ENCODE measurements at regions not wholly inside any gene's neighbourhood (a gene's known extent, or its start where the extent isn't known, plus 50 kb on each side); places are given as distances from the start of the nearest gene placed in this dataset.
A peak's percentile ranks its signal among the peaks of the same experiment; 100 is the strongest.

GRCh38 chr6:14451594-14452374, 334.2 kb downstream of the CD83 start:
- Mint-ChIP-seq H3K4me1 (peaks cover 68% of the 10 kb centered on the region), H3K27ac (no peak overlapping the region), H3K27me3 (no peaks in the 10 kb centered on the region), H3K4me3 (no peak overlapping the region), H3K9me3 (peaks cover 9 to 10% of the 10 kb centered on the region in 2 donors)
- DNase-seq (no peak), ATAC-seq (no peak)

- peak; percentile 69 to 81 for DNase-seq
- Mint-ChIP-seq H3K4me1 (peaks cover 68% of the 10 kb centered on the region), H3K27ac (peak overlapping the region; percentile 92 to 94), H3K4me3 (peak overlapping the region; percentile 53 to 72), H3K9me3 (peaks cover 9% of the 10 kb centered on the region in 2 donors), H3K27me3 (no peaks in the 10 kb centered on the region)
- ATAC-seq = peak; percentile 89
These were observed 335.3 kb downstream of the CD83 start for GRCh38 chr6:14452567-14453527.

- no peaks in the 10 kb centered on the region for H3K27me3 Mint-ChIP-seq
- peaks cover 68% of the 10 kb centered on the region for H3K4me1 Mint-ChIP-seq
- peak overlapping the region; percentile 92 to 94 for H3K27ac Mint-ChIP-seq
- ATAC-seq (peak; percentile 49), DNase-seq (peak in 1 of 2 donors; percentile 32)
- H3K9me3 Mint-ChIP-seq = peaks cover 0 to under 1% of the 10 kb centered on the region in 2 donors
- peak overlapping the region; percentile 53 to 72 for H3K4me3 Mint-ChIP-seq
These were observed 336.3 kb downstream of the CD83 start for GRCh38 chr6:14453712-14454472.

- DNase-seq (peak in 1 of 2 donors; percentile 45), ATAC-seq (peak; percentile 50)
- no peaks in the 10 kb centered on the region for H3K9me3 Mint-ChIP-seq
- peak overlapping the region in 1 of 2 donors; percentile 13 for H3K4me3 Mint-ChIP-seq
- H3K27me3 Mint-ChIP-seq = no peaks in the 10 kb centered on the region
- H3K27ac Mint-ChIP-seq = peak overlapping the region; percentile 68 to 83
- peaks cover 64% of the 10 kb centered on the region for H3K4me1 Mint-ChIP-seq
These were observed 336.9 kb downstream of the CD83 start for GRCh38 chr6:14454473-14454775.

- peaks cover 54% of the 10 kb centered on the region for H3K4me1 Mint-ChIP-seq
- no peak overlapping the region for H3K27ac Mint-ChIP-seq
- H3K4me3 Mint-ChIP-seq = no peak overlapping the region
- ATAC-seq = no peak
- no peaks in the 10 kb centered on the region for H3K27me3 Mint-ChIP-seq
- H3K9me3 Mint-ChIP-seq = no peaks in the 10 kb centered on the region
- no peak for DNase-seq
These were observed 337.9 kb downstream of the CD83 start for GRCh38 chr6:14455427-14455826.

- Mint-ChIP-seq H3K27ac (no peak overlapping the region), H3K27me3 (no peaks in the 10 kb centered on the region), H3K4me1 (peaks cover 48% of the 10 kb centered on the region), H3K9me3 (no peaks in the 10 kb centered on the region), H3K4me3 (no peak overlapping the region)
- DNase-seq = no peak
- ATAC-seq = no peak
These were observed 338.5 kb downstream of the CD83 start for GRCh38 chr6:14455876-14456648.

- H3K4me1 Mint-ChIP-seq = peaks cover 40% of the 10 kb centered on the region
These were observed 339.4 kb downstream of the CD83 start for GRCh38 chr6:14456941-14457340.

GRCh38 chr6:14458669-14459266, 341.2 kb downstream of the CD83 start:
- no peak overlapping the region for H3K27ac Mint-ChIP-seq
- ATAC-seq (no peak), DNase-seq (no peak)
- peaks cover 0 to 8% of the 10 kb centered on the region in 2 donors for H3K9me3 Mint-ChIP-seq
- H3K4me3 Mint-ChIP-seq = no peak overlapping the region
- H3K27me3 Mint-ChIP-seq = no peaks in the 10 kb centered on the region
- H3K4me1 Mint-ChIP-seq = peaks cover 22% of the 10 kb centered on the region

More at GRCh38 chr6:14456941-14457340, 339.4 kb downstream of the CD83 start:
- Mint-ChIP-seq H3K27me3 (no peaks in the 10 kb centered on the region), H3K4me3 (no peak overlapping the region), H3K9me3 (no peaks in the 10 kb centered on the region), H3K27ac (no peak overlapping the region)
- ATAC-seq (no peak), DNase-seq (no peak)

- Mint-ChIP-seq H3K4me3 (no peak overlapping the region), H3K27me3 (no peaks in the 10 kb centered on the region), H3K27ac (no peak overlapping the region), H3K4me1 (peaks cover 16% of the 10 kb centered on the region), H3K9me3 (peaks cover 0 to 8% of the 10 kb centered on the region in 2 donors)
- DNase-seq (no peak), ATAC-seq (no peak)
These were observed 341.7 kb downstream of the CD83 start for GRCh38 chr6:14459315-14459714.

GRCh38 chr6:14460556-14460955, 343.0 kb downstream of the CD83 start:
- Mint-ChIP-seq H3K27ac (no peak overlapping the region), H3K4me3 (no peak overlapping the region), H3K9me3 (peaks cover 0 to 8% of the 10 kb centered on the region in 2 donors), H3K27me3 (no peaks in the 10 kb centered on the region), H3K4me1 (peaks cover 4% of the 10 kb centered on the region)
- no peak for ATAC-seq
- DNase-seq = no peak

- ATAC-seq = no peak
- no peak overlapping the region for H3K4me3 Mint-ChIP-seq
- H3K9me3 Mint-ChIP-seq = peaks cover 0 to 8% of the 10 kb centered on the region in 2 donors
- H3K27me3 Mint-ChIP-seq = no peaks in the 10 kb centered on the region
- no peaks in the 10 kb centered on the region for H3K4me1 Mint-ChIP-seq
- no peak overlapping the region for H3K27ac Mint-ChIP-seq
- no peak for DNase-seq
These were observed 344.6 kb downstream of the CD83 start for GRCh38 chr6:14462135-14462534.

- H3K27ac Mint-ChIP-seq = no peak overlapping the region
- no peaks in the 10 kb centered on the region for H3K4me1 Mint-ChIP-seq
- peaks cover 0 to 11% of the 10 kb centered on the region in 2 donors for H3K9me3 Mint-ChIP-seq
- no peak for DNase-seq
- no peak overlapping the region for H3K4me3 Mint-ChIP-seq
- ATAC-seq = no peak
- no peaks in the 10 kb centered on the region for H3K27me3 Mint-ChIP-seq
These were observed 345.0 kb downstream of the CD83 start for GRCh38 chr6:14462566-14462965.

- DNase-seq (no peak), ATAC-seq (no peak)
- no peaks in the 10 kb centered on the region for H3K4me1 Mint-ChIP-seq
- no peak overlapping the region for H3K27ac Mint-ChIP-seq
- peaks cover 0 to 16% of the 10 kb centered on the region in 2 donors for H3K9me3 Mint-ChIP-seq
- H3K27me3 Mint-ChIP-seq = no peaks in the 10 kb centered on the region
- no peak overlapping the region for H3K4me3 Mint-ChIP-seq
These were observed 345.5 kb downstream of the CD83 start for GRCh38 chr6:14463110-14463509.

GRCh38 chr6:14464055-14464454, 346.5 kb downstream of the CD83 start:
- H3K27ac Mint-ChIP-seq = peak overlapping the region in 1 of 2 donors; percentile 20
- no peaks in the 10 kb centered on the region for H3K27me3 Mint-ChIP-seq
- H3K4me3 Mint-ChIP-seq = no peak overlapping the region
- H3K9me3 Mint-ChIP-seq = peaks cover 4 to 22% of the 10 kb centered on the region in 2 donors
- H3K4me1 Mint-ChIP-seq = no peaks in the 10 kb centered on the region
- DNase-seq = no peak
- no peak for ATAC-seq

Measured in stimulated activated naive CD8-positive, alpha-beta T cell treated with anti-CD3 and anti-CD28 coated beads, Interleukin-15, amount 100 ng/mL, for 72 hours (primary cell).